ENCODE measurements at regions not wholly inside any gene's neighbourhood (a gene's known extent, or its start where the extent isn't known, plus 50 kb on each side); places are given as distances from the start of the nearest gene placed in this dataset.
"Not testable (repeated sequence)": the region's sequence is repeated elsewhere in the genome, so short reads cannot be mapped to it uniquely, and the experiment has no call there.

- no peak for DNase-seq (ENCODE audit: low spot score in 2 of 2)
- no peaks in the 10 kb centered on the region for H3K9me3 ChIP-seq
- no peak overlapping the region for H3K27ac ChIP-seq
- TF ChIP-seq POLR2AphosphoS5 (IDR thresholded peaks at IDR 0.05) (no peak), POLR2A (IDR thresholded peaks at IDR 0.05) (no peak), CTCF (IDR thresholded peaks at IDR 0.05) (no peak), EP300 (IDR thresholded peaks at IDR 0.05) (no peak)
- no peaks in the 10 kb centered on the region for H3K36me3 ChIP-seq
- H3K4me1 ChIP-seq: no peaks in the 10 kb centered on the region
- H3K27me3 ChIP-seq: peaks cover 4% of the 10 kb centered on the region
- no peak overlapping the region for H3K4me3 ChIP-seq
- WGBS: 73% methylated on average over 2 of the region's 2 CpGs
Observed at GRCh38 chr1:224815647-224816046, 113.8 kb upstream of the DNAH14 start.

- no peaks in the 10 kb centered on the region for H3K36me3 ChIP-seq
- H3K27me3 ChIP-seq: peaks cover 4% of the 10 kb centered on the region
- H3K4me1 ChIP-seq: no peaks in the 10 kb centered on the region
- no peak overlapping the region for H3K4me3 ChIP-seq
- H3K27ac ChIP-seq: no peak overlapping the region
- no peak for DNase-seq (ENCODE audit: low spot score in 2 of 2)
- TF ChIP-seq EP300 (IDR thresholded peaks at IDR 0.05) (no peak), CTCF (IDR thresholded peaks at IDR 0.05) (no peak), POLR2AphosphoS5 (IDR thresholded peaks at IDR 0.05) (no peak), POLR2A (IDR thresholded peaks at IDR 0.05) (no peak)
- no peaks in the 10 kb centered on the region for H3K9me3 ChIP-seq
Observed at GRCh38 chr1:224816062-224816461, 113.4 kb upstream of the DNAH14 start.

GRCh38 chr1:224817382-224817781, 112.1 kb upstream of the DNAH14 start:
- H3K36me3 ChIP-seq: no peaks in the 10 kb centered on the region
- DNase-seq (ENCODE audit: low spot score in 2 of 2): no peak
- H3K9me3 ChIP-seq: no peaks in the 10 kb centered on the region
- H3K27ac ChIP-seq: no peak overlapping the region
- H3K4me1 ChIP-seq: no peaks in the 10 kb centered on the region
- WGBS: 81% methylated on average over 3 of the region's 3 CpGs
- H3K4me3 ChIP-seq: no peak overlapping the region
- peaks cover 4% of the 10 kb centered on the region for H3K27me3 ChIP-seq
- no peak for TF ChIP-seq POLR2AphosphoS5 (IDR thresholded peaks at IDR 0.05)

GRCh38 chr1:224819861-224820260, 109.6 kb upstream of the DNAH14 start:
- H3K4me3 ChIP-seq: no peak overlapping the region
- H3K36me3 ChIP-seq: no peaks in the 10 kb centered on the region
- no peaks in the 10 kb centered on the region for H3K9me3 ChIP-seq
- no peak for TF ChIP-seq POLR2AphosphoS5 (IDR thresholded peaks at IDR 0.05)
- no peak for TF ChIP-seq EP300 (IDR thresholded peaks at IDR 0.05)
- TF ChIP-seq CTCF (IDR thresholded peaks at IDR 0.05): no peak
- no peak for TF ChIP-seq POLR2A (IDR thresholded peaks at IDR 0.05)
- DNase-seq (ENCODE audit: low spot score in 2 of 2): no peak
- H3K27me3 ChIP-seq: peaks cover 4% of the 10 kb centered on the region
- no peak overlapping the region for H3K27ac ChIP-seq
- no peaks in the 10 kb centered on the region for H3K4me1 ChIP-seq
- 85% methylated on average over 3 of the region's 3 CpGs for WGBS

- Histone ChIP-seq H3K9me3 (no peaks in the 10 kb centered on the region), H3K4me1 (no peaks in the 10 kb centered on the region), H3K27ac (no peak overlapping the region), H3K36me3 (no peaks in the 10 kb centered on the region), H3K4me3 (no peak overlapping the region), H3K27me3 (peaks cover 4% of the 10 kb centered on the region)
- 75% methylated on average over 3 of the region's 3 CpGs for WGBS
- no peak for DNase-seq (ENCODE audit: low spot score in 2 of 2)
- TF ChIP-seq POLR2AphosphoS5 (IDR thresholded peaks at IDR 0.05) (no peak), CTCF (IDR thresholded peaks at IDR 0.05) (no peak), EP300 (IDR thresholded peaks at IDR 0.05) (no peak), POLR2A (IDR thresholded peaks at IDR 0.05) (no peak)
Observed at GRCh38 chr1:224820341-224820740, 109.1 kb upstream of the DNAH14 start.

GRCh38 chr1:224821751-224822150, 107.7 kb upstream of the DNAH14 start:
- not testable (repeated sequence) for H3K4me3 ChIP-seq; H3K36me3 ChIP-seq; H3K27me3 ChIP-seq; DNase-seq (ENCODE audit: low spot score in 2 of 2); H3K4me1 ChIP-seq; H3K9me3 ChIP-seq; H3K27ac ChIP-seq
- WGBS: 92% methylated on average over 8 of the region's 8 CpGs

All from suprapubic skin (tissue), 4 donors.